ENCODE measurements at regions not wholly inside any gene's neighbourhood (a gene's known extent, or its start where the extent isn't known, plus 50 kb on each side); places are given as distances from the start of the nearest gene placed in this dataset.

GRCh38 chr5:58048185-58048925 lies 411.5 kb downstream of the PLK2 start:
- no peak for TF ChIP-seq CTCF (optimal IDR thresholded peaks at IDR 0.05 in 1 of 3, IDR thresholded peaks at IDR 0.05 in 1 of 3, conservative IDR thresholded peaks at IDR 0.05 in 1 of 3; ENCODE audit: extremely low read depth in 1 of 3, insufficient read depth in 2 of 3, low read length in 3 of 3)
- TF ChIP-seq EZH2 (IDR thresholded peaks at IDR 0.05; ENCODE audit: low read length) = no peak
